Thoracic aorta (tissue), 2 donors: ENCODE measurements at regions not wholly inside any gene's neighbourhood (a gene's known extent, or its start where the extent isn't known, plus 50 kb on each side); places are given as distances from the start of the nearest gene placed in this dataset.

Experiments used
- ATAC-seq: fragments of 150-250 bp; one replicate; pipeline ENCODE4 v1.8.0; 2017; ENCODE audit warnings: low read depth; ENCODE audit not compliant: insufficient number of reproducible peaks, low FRiP score
- DNase-seq: peaks from one replicate; pipeline ENCODE4 v3.0.0-alpha.2; 2020; ENCODE audit warnings: low spot score
- H3K27ac ChIP-seq, 2 donors: fragments of 200-600 bp; sonication (generic); 1 replicate in 1 of 2; 2 replicates in 1 of 2; pipeline ENCODE4 v1.5.1; 2016; ENCODE audit warnings: mild to moderate bottlenecking in 2 of 2, moderate library complexity in 2 of 2
- H3K27me3 ChIP-seq: fragments of 200-600 bp; sonication (generic); replicated peaks from 2 replicates; pipeline ENCODE4 v1.6.0; 2016; ENCODE audit warnings: mild to moderate bottlenecking; ENCODE audit not compliant: insufficient read depth
- H3K36me3 ChIP-seq: fragments of 200-600 bp; sonication (generic); one replicate; pipeline ENCODE4 v1.5.1; 2016
- H3K4me1 ChIP-seq, 2 donors: fragments of 200-600 bp; sonication (generic); 1 replicate in 1 of 2; 2 replicates in 1 of 2; pipeline versions ENCODE4 v1.5.1 to v1.6.0; 2016; ENCODE audit warnings: low read depth in 2 of 2, mild to moderate bottlenecking in 1 of 2; ENCODE audit not compliant: control insufficient read depth in 1 of 2
- H3K4me3 ChIP-seq: fragments of 200-600 bp; sonication (generic); 2 replicates; pipeline ENCODE4 v1.5.1; 2016; ENCODE audit warnings: mild to moderate bottlenecking
- H3K9me3 ChIP-seq: fragments of 200-600 bp; sonication (generic); 2 replicates; pipeline ENCODE4 v1.5.1; 2016
- CTCF ChIP-seq: fragments of 200-600 bp; sonication (generic); IDR thresholded peaks from one replicate; pipeline ENCODE4 v1.5.1; 2019; ENCODE audit warnings: antibody characterized with exemption

GRCh38 chr21:16573578-16573977 is 843.8 kb downstream of the USP25 start:
- no peaks in the 10 kb centered on the region for H3K27me3 ChIP-seq
- no peak for ATAC-seq
- no peak overlapping the region for H3K4me3 ChIP-seq
- no peak for TF ChIP-seq CTCF
- H3K36me3 ChIP-seq, result no peaks in the 10 kb centered on the region
- H3K27ac ChIP-seq, result no peak overlapping the region
- H3K4me1 ChIP-seq, result peaks cover 0 to 30% of the 10 kb centered on the region in 2 donors
- no peaks in the 10 kb centered on the region for H3K9me3 ChIP-seq
- DNase-seq, result no peak

DNA sequence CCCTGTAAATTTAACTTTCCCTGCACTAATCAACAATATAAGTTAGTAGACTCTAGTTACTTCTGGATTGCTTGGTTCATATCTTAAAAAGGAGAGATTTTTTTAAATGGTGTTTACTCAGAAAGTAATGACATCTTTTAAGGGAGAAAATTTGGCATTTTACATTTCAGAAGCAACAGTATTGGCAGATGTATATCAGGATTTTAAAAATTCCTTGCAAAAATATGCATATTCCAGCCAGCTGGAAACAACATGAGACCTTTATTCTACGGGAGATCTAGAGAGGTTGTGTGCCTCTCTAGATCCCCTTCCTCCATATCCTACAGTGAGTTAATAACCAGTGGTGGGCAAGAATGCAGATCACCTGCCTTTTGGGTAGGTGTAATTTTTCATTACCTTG is 848.2 kb downstream of the USP25 start:
- H3K36me3 ChIP-seq, result no peaks in the 10 kb centered on the region
- no peak for DNase-seq
- TF ChIP-seq CTCF, result no peak
- H3K27ac ChIP-seq, result no peak overlapping the region
- peaks cover 12 to 29% of the 10 kb centered on the region in 2 donors for H3K4me1 ChIP-seq
- no peaks in the 10 kb centered on the region for H3K27me3 ChIP-seq
- ATAC-seq, result no peak
- H3K4me3 ChIP-seq, result no peak overlapping the region
- H3K9me3 ChIP-seq, result no peaks in the 10 kb centered on the region

GRCh38 chr21:16578912-16579311 is 849.1 kb downstream of the USP25 start:
- ATAC-seq, result no peak
- no peak for TF ChIP-seq CTCF
- H3K4me3 ChIP-seq, result peak overlapping the region; percentile 35

GRCh38 chr21:16579538-16579937 is 849.8 kb downstream of the USP25 start:
- ATAC-seq, result no peak

More at GRCh38 chr21:16578912-16579311, 849.1 kb downstream of the USP25 start:
- Histone ChIP-seq H3K9me3 (no peaks in the 10 kb centered on the region), H3K27ac (peak overlapping the region; percentile 9 to 27), H3K36me3 (no peaks in the 10 kb centered on the region), H3K4me1 (peaks cover 12 to 23% of the 10 kb centered on the region in 2 donors), H3K27me3 (no peaks in the 10 kb centered on the region)
- no peak for DNase-seq

GRCh38 chr21:16580661-16581060 is 850.9 kb downstream of the USP25 start:
- DNase-seq, result no peak
- Histone ChIP-seq H3K27ac (no peak overlapping the region), H3K27me3 (no peaks in the 10 kb centered on the region), H3K36me3 (no peaks in the 10 kb centered on the region), H3K4me1 (peaks cover 17 to 23% of the 10 kb centered on the region in 2 donors), H3K4me3 (no peak overlapping the region), H3K9me3 (no peaks in the 10 kb centered on the region)
- no peak for ATAC-seq
- TF ChIP-seq CTCF, result no peak

More at GRCh38 chr21:16579538-16579937, 849.8 kb downstream of the USP25 start:
- H3K9me3 ChIP-seq, result no peaks in the 10 kb centered on the region
- TF ChIP-seq CTCF, result no peak
- peaks cover 16 to 23% of the 10 kb centered on the region in 2 donors for H3K4me1 ChIP-seq
- no peak for DNase-seq
- H3K36me3 ChIP-seq, result no peaks in the 10 kb centered on the region
- H3K4me3 ChIP-seq, result peak overlapping the region; percentile 35
- H3K27me3 ChIP-seq, result no peaks in the 10 kb centered on the region
- H3K27ac ChIP-seq, result peak overlapping the region in 1 of 2 donors; percentile 27
